ENCODE measurements at regions not wholly inside any gene's neighbourhood (a gene's known extent, or its start where the extent isn't known, plus 50 kb on each side); places are given as distances from the start of the nearest gene placed in this dataset.

GRCh38 chr3:80519436-80519835 lies 751.6 kb upstream of the ROBO1 start:
- 87 to 92% methylated on average over 5 of the region's 5 CpGs for WGBS, 2 donors
- no peaks in the 10 kb centered on the region for H3K4me1 ChIP-seq (ENCODE audit: control insufficient read depth in 1 of 2, insufficient read depth in 2 of 2, low read length in 2 of 2)
- H3K27me3 ChIP-seq (ENCODE audit: control insufficient read depth in 1 of 2, insufficient read depth in 2 of 2, low read length in 1 of 2): no peaks in the 10 kb centered on the region
- ATAC-seq (ENCODE audit: low FRiP score) (no peak), DNase-seq (no peak)
- H3K9me3 ChIP-seq (ENCODE audit: control insufficient read depth, low read length): no peaks in the 10 kb centered on the region
- intact Hi-C loops (cut with DNase I): no loop called here
- H3K27ac ChIP-seq (ENCODE audit: low read depth in 1 of 2, low read length in 2 of 2): no peak overlapping the region
- no peaks in the 10 kb centered on the region for H3K36me3 ChIP-seq (ENCODE audit: control insufficient read depth in 1 of 2, insufficient read depth in 2 of 2, low read length in 1 of 2)
- no peak overlapping the region for H3K4me3 ChIP-seq (ENCODE audit: low read length in 2 of 2)

- H3K4me1 ChIP-seq (ENCODE audit: control insufficient read depth in 1 of 2, insufficient read depth in 2 of 2, low read length in 2 of 2): no peaks in the 10 kb centered on the region
- ATAC-seq (ENCODE audit: low FRiP score) (no peak), DNase-seq (no peak)
- H3K27ac ChIP-seq (ENCODE audit: low read depth in 1 of 2, low read length in 2 of 2): no peak overlapping the region
- 93% methylated on average over 3 of the region's 3 CpGs for WGBS, 2 donors
- H3K4me3 ChIP-seq (ENCODE audit: low read length in 2 of 2): no peak overlapping the region
- no peaks in the 10 kb centered on the region for H3K27me3 ChIP-seq (ENCODE audit: control insufficient read depth in 1 of 2, insufficient read depth in 2 of 2, low read length in 1 of 2)
- no peaks in the 10 kb centered on the region for H3K36me3 ChIP-seq (ENCODE audit: control insufficient read depth in 1 of 2, insufficient read depth in 2 of 2, low read length in 1 of 2)
- intact Hi-C loops (cut with DNase I): no loop called here
- H3K9me3 ChIP-seq (ENCODE audit: control insufficient read depth, low read length): peaks cover 2% of the 10 kb centered on the region
Measured at GRCh38 chr3:80496452-80496851, 728.7 kb upstream of the ROBO1 start.

GRCh38 chr3:80492162-80492561 lies 724.4 kb upstream of the ROBO1 start:
- intact Hi-C loops (cut with DNase I): no loop called here
- DNase-seq: no peak
- H3K27me3 ChIP-seq (ENCODE audit: control insufficient read depth in 1 of 2, insufficient read depth in 2 of 2, low read length in 1 of 2): no peaks in the 10 kb centered on the region
- ATAC-seq (ENCODE audit: low FRiP score): no peak
- H3K36me3 ChIP-seq (ENCODE audit: control insufficient read depth in 1 of 2, insufficient read depth in 2 of 2, low read length in 1 of 2): no peaks in the 10 kb centered on the region
- no peak overlapping the region for H3K4me3 ChIP-seq (ENCODE audit: low read length in 2 of 2)
- no peaks in the 10 kb centered on the region for H3K4me1 ChIP-seq (ENCODE audit: control insufficient read depth in 1 of 2, insufficient read depth in 2 of 2, low read length in 2 of 2)
- no peak overlapping the region for H3K27ac ChIP-seq (ENCODE audit: low read depth in 1 of 2, low read length in 2 of 2)
- peaks cover 2% of the 10 kb centered on the region for H3K9me3 ChIP-seq (ENCODE audit: control insufficient read depth, low read length)

- no peaks in the 10 kb centered on the region for H3K36me3 ChIP-seq (ENCODE audit: control insufficient read depth in 1 of 2, insufficient read depth in 2 of 2, low read length in 1 of 2)
- no peak overlapping the region for H3K27ac ChIP-seq (ENCODE audit: low read depth in 1 of 2, low read length in 2 of 2)
- intact Hi-C loops (cut with DNase I): no loop called here
- no peak for DNase-seq
- H3K4me1 ChIP-seq (ENCODE audit: control insufficient read depth in 1 of 2, insufficient read depth in 2 of 2, low read length in 2 of 2): no peaks in the 10 kb centered on the region
- whole genome bisulfite sequencing, 2 donors: 76 to 88% methylated on average over 1 of the region's 1 CpG
- ATAC-seq (ENCODE audit: low FRiP score): no peak
- H3K9me3 ChIP-seq (ENCODE audit: control insufficient read depth, low read length): peaks cover 2% of the 10 kb centered on the region
- H3K27me3 ChIP-seq (ENCODE audit: control insufficient read depth in 1 of 2, insufficient read depth in 2 of 2, low read length in 1 of 2): no peaks in the 10 kb centered on the region
- no peak overlapping the region for H3K4me3 ChIP-seq (ENCODE audit: low read length in 2 of 2)
Measured at GRCh38 chr3:80472961-80473360, 705.2 kb upstream of the ROBO1 start.

DNA sequence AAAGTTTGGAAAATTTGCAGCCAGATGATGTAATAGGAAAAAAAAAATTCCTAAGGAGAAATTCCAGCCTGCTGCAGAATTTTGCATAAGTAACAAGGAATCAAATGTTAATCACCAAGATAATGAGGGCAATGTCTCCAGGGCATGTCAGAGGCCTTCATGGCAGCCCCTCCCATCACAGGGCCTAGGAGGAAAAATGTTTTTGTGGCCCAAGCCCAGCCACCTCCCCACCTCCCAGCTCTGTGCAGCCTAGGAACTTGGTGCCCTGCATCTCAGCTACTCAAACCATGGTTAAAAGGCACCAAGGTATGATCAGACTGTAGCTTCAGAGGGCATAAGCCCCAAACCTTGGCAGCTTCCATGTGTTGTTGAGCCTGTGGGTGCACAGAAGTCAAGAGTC lies 704.7 kb upstream of the ROBO1 start:
- DNase-seq (no peak), ATAC-seq (ENCODE audit: low FRiP score) (no peak)
- peaks cover 2% of the 10 kb centered on the region for H3K9me3 ChIP-seq (ENCODE audit: control insufficient read depth, low read length)
- H3K27me3 ChIP-seq (ENCODE audit: control insufficient read depth in 1 of 2, insufficient read depth in 2 of 2, low read length in 1 of 2): no peaks in the 10 kb centered on the region
- no peaks in the 10 kb centered on the region for H3K4me1 ChIP-seq (ENCODE audit: control insufficient read depth in 1 of 2, insufficient read depth in 2 of 2, low read length in 2 of 2)
- intact Hi-C loops (cut with DNase I): no loop called here
- no peak overlapping the region for H3K27ac ChIP-seq (ENCODE audit: low read depth in 1 of 2, low read length in 2 of 2)
- no peaks in the 10 kb centered on the region for H3K36me3 ChIP-seq (ENCODE audit: control insufficient read depth in 1 of 2, insufficient read depth in 2 of 2, low read length in 1 of 2)
- no peak overlapping the region for H3K4me3 ChIP-seq (ENCODE audit: low read length in 2 of 2)

DNA sequence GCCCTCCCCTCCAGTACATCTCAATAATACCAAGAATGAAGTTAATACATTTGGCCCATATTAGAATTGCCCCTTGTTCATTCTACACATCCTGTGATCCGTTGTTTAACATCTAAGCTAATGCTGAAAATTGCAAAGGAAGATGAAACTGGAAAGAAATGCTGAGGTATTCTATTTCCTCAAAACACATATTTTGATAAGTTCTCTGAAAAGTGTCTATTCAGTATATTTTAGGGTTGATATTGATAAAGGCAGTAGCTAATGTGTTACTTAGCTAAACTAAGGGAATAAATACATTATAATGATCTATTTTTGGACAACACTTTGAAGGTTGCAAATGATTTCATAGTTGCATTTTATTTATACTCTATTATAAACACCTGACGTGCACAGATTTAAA lies 702.6 kb upstream of the ROBO1 start:
- WGBS, 2 donors: 68 to 71% methylated on average over 2 of the region's 2 CpGs
- intact Hi-C loops (cut with DNase I): no loop called here
- Histone ChIP-seq H3K27me3 (ENCODE audit: control insufficient read depth in 1 of 2, insufficient read depth in 2 of 2, low read length in 1 of 2) (no peaks in the 10 kb centered on the region), H3K4me3 (ENCODE audit: low read length in 2 of 2) (no peak overlapping the region), H3K4me1 (ENCODE audit: control insufficient read depth in 1 of 2, insufficient read depth in 2 of 2, low read length in 2 of 2) (no peaks in the 10 kb centered on the region), H3K27ac (ENCODE audit: low read depth in 1 of 2, low read length in 2 of 2) (no peak overlapping the region), H3K9me3 (ENCODE audit: control insufficient read depth, low read length) (peaks cover 2% of the 10 kb centered on the region), H3K36me3 (ENCODE audit: control insufficient read depth in 1 of 2, insufficient read depth in 2 of 2, low read length in 1 of 2) (no peaks in the 10 kb centered on the region)
- DNase-seq: no peak
- no peak for ATAC-seq (ENCODE audit: low FRiP score)

GRCh38 chr3:80465746-80466145 lies 697.9 kb upstream of the ROBO1 start:
- Histone ChIP-seq H3K27me3 (ENCODE audit: control insufficient read depth in 1 of 2, insufficient read depth in 2 of 2, low read length in 1 of 2) (no peaks in the 10 kb centered on the region), H3K27ac (ENCODE audit: low read depth in 1 of 2, low read length in 2 of 2) (no peak overlapping the region), H3K9me3 (ENCODE audit: control insufficient read depth, low read length) (no peaks in the 10 kb centered on the region), H3K4me1 (ENCODE audit: control insufficient read depth in 1 of 2, insufficient read depth in 2 of 2, low read length in 2 of 2) (no peaks in the 10 kb centered on the region), H3K4me3 (ENCODE audit: low read length in 2 of 2) (no peak overlapping the region), H3K36me3 (ENCODE audit: control insufficient read depth in 1 of 2, insufficient read depth in 2 of 2, low read length in 1 of 2) (no peaks in the 10 kb centered on the region)
- WGBS, 2 donors: 91 to 97% methylated on average over 1 of the region's 1 CpG
- DNase-seq (no peak), ATAC-seq (ENCODE audit: low FRiP score) (no peak)
- intact Hi-C loops (cut with DNase I): no loop called here

DNA sequence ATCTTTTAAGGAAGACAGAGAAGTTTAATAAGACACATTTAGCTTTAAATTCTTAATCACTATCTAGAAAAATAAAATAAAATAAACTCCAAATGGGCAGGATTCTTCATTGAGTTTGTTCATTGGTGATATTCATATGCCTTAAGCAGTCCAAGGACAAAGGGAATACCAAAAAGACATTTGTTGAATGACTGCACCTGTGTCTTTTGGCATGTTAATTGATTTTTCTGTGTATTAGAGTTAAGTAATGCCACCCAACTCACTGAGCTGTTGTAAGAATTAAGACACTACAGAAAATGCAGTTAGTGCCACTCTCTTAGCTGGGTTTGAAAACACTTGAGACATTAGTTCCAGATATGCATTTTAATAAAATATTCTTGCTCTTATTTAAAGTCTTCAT lies 683.6 kb upstream of the ROBO1 start:
- Histone ChIP-seq H3K9me3 (ENCODE audit: control insufficient read depth, low read length) (no peaks in the 10 kb centered on the region), H3K4me1 (ENCODE audit: control insufficient read depth in 1 of 2, insufficient read depth in 2 of 2, low read length in 2 of 2) (no peaks in the 10 kb centered on the region), H3K27ac (ENCODE audit: low read depth in 1 of 2, low read length in 2 of 2) (no peak overlapping the region), H3K4me3 (ENCODE audit: low read length in 2 of 2) (no peak overlapping the region), H3K36me3 (ENCODE audit: control insufficient read depth in 1 of 2, insufficient read depth in 2 of 2, low read length in 1 of 2) (no peaks in the 10 kb centered on the region), H3K27me3 (ENCODE audit: control insufficient read depth in 1 of 2, insufficient read depth in 2 of 2, low read length in 1 of 2) (no peaks in the 10 kb centered on the region)
- intact Hi-C loops (cut with DNase I): no loop called here
- ATAC-seq (ENCODE audit: low FRiP score): no peak
- DNase-seq: no peak

DNA sequence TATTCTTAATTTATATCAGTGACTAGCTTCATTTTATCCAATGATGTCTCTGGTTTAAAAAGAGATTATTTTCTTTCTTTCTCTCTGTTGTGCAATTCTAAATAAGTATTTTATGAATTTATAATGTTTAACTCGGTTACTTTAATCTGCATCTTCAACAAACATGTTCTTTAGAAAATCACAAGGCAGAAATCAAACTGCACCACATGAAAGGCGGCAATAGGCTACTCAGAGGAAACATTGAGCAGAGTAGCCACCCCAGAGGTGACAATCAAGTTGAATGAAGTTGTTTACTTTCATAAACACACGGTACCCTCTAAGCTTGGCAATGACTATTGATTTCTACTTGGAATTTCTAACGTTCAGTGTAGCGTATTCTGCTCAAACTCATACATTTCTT lies 677.8 kb upstream of the ROBO1 start:
- WGBS, 2 donors: 56 to 66% methylated on average over 5 of the region's 5 CpGs
- Histone ChIP-seq H3K4me3 (ENCODE audit: low read length in 2 of 2) (no peak overlapping the region), H3K27ac (ENCODE audit: low read depth in 1 of 2, low read length in 2 of 2) (no peak overlapping the region), H3K27me3 (ENCODE audit: control insufficient read depth in 1 of 2, insufficient read depth in 2 of 2, low read length in 1 of 2) (no peaks in the 10 kb centered on the region), H3K4me1 (ENCODE audit: control insufficient read depth in 1 of 2, insufficient read depth in 2 of 2, low read length in 2 of 2) (no peaks in the 10 kb centered on the region), H3K36me3 (ENCODE audit: control insufficient read depth in 1 of 2, insufficient read depth in 2 of 2, low read length in 1 of 2) (no peaks in the 10 kb centered on the region), H3K9me3 (ENCODE audit: control insufficient read depth, low read length) (no peaks in the 10 kb centered on the region)
- ATAC-seq (ENCODE audit: low FRiP score) (no peak), DNase-seq (no peak)
- intact Hi-C loops (cut with DNase I): no loop called here

GRCh38 chr3:80445053-80445452 lies 677.3 kb upstream of the ROBO1 start:
- Histone ChIP-seq H3K36me3 (ENCODE audit: control insufficient read depth in 1 of 2, insufficient read depth in 2 of 2, low read length in 1 of 2) (no peaks in the 10 kb centered on the region), H3K27me3 (ENCODE audit: control insufficient read depth in 1 of 2, insufficient read depth in 2 of 2, low read length in 1 of 2) (no peaks in the 10 kb centered on the region), H3K4me3 (ENCODE audit: low read length in 2 of 2) (no peak overlapping the region), H3K4me1 (ENCODE audit: control insufficient read depth in 1 of 2, insufficient read depth in 2 of 2, low read length in 2 of 2) (no peaks in the 10 kb centered on the region), H3K27ac (ENCODE audit: low read depth in 1 of 2, low read length in 2 of 2) (no peak overlapping the region), H3K9me3 (ENCODE audit: control insufficient read depth, low read length) (no peaks in the 10 kb centered on the region)
- ATAC-seq (ENCODE audit: low FRiP score) (no peak), DNase-seq (no peak)
- 56 to 74% methylated on average over 1 of the region's 1 CpG for WGBS, 2 donors
- intact Hi-C loops (cut with DNase I): no loop called here

Measured in aorta (tissue), 5 donors.